ENCODE measurements at regions not wholly inside any gene's neighbourhood (a gene's known extent, or its start where the extent isn't known, plus 50 kb on each side); places are given as distances from the start of the nearest gene placed in this dataset.
"Not testable (repeated sequence)": the region's sequence is repeated elsewhere in the genome, so short reads cannot be mapped to it uniquely, and the experiment has no call there.

DNA sequence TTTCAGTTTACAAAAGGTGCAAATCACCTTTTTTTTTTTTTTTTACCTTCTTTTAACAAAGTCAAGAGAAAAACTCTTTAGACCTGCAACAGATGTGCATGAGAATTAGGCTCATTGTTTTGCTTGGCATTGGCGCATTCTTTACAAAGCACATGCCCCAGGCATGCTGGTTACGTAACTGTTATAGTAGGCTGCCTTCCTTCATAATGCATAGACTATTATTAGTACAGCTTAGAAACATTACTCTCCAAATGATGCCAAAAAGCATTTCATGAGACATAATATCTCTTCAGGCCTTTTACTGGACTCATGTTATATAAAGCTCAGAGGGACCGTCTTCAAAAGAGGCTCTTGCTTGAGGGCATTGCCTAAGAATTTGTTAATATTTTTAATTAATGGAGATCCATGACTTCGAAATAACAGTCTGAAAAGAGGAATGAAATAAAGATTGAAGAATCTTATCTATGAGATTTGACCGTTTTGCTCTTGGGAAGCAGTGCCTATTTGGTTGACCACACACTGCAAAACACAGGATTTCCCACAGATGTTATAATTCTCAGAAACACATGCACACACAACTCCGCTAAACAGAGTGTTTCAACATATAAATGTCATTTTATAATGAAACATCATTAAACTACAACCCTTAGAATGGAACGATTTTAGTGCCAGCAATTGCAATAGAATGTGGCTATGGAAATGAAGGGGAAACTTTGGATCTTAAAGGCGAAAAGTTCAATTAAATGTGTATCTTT lies 478.7 kb downstream of the PRR16 start:
- TF ChIP-seq, protein P1, sequence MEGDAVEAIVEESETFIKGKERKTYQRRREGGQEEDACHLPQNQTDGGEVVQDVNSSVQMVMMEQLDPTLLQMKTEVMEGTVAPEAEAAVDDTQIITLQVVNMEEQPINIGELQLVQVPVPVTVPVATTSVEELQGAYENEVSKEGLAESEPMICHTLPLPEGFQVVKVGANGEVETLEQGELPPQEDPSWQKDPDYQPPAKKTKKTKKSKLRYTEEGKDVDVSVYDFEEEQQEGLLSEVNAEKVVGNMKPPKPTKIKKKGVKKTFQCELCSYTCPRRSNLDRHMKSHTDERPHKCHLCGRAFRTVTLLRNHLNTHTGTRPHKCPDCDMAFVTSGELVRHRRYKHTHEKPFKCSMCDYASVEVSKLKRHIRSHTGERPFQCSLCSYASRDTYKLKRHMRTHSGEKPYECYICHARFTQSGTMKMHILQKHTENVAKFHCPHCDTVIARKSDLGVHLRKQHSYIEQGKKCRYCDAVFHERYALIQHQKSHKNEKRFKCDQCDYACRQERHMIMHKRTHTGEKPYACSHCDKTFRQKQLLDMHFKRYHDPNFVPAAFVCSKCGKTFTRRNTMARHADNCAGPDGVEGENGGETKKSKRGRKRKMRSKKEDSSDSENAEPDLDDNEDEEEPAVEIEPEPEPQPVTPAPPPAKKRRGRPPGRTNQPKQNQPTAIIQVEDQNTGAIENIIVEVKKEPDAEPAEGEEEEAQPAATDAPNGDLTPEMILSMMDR (IDR thresholded peaks at IDR 0.05): no peak
- TF ChIP-seq POLR2A (IDR thresholded peaks at IDR 0.05): no peak
- H3K4me3 ChIP-seq (ENCODE audit: low read depth, poor library complexity, severe bottlenecking): no peak overlapping the region
- 48 to 53% methylated on average over 8 of the region's 8 CpGs for WGBS, 2 donors
- intact Hi-C loops (cut with DNase I; ENCODE audit: low total_unique reads): no loop called here
- DNase-seq (ENCODE audit: low spot score in 2 of 2): peak in 1 of 2 donors; percentile 17

DNA sequence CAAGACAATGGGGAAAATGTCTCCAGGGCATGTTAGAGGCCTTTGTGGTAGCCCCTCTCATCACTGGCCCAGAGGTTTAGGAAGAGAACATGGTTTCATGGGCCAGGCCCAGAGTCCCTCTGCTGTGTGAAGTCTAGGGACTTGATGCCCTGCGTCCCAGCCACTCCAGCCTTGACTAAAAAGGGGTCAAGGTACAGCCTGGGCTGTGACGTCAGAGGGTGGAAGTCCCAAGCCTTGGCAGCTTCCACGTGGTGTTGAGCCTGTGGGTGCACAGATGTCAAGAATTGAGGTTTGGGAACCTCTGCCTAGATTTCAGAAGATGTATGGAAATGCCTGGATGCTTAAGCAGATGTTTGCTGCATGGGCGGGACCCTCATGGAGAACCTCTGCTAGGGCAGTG lies 485.5 kb downstream of the PRR16 start:
- DNase-seq (ENCODE audit: low spot score in 2 of 2); H3K4me3 ChIP-seq (ENCODE audit: low read depth, poor library complexity, severe bottlenecking); intact Hi-C loops (cut with DNase I; ENCODE audit: low total_unique reads): not testable (repeated sequence)
- 74 to 78% methylated on average over 4 of the region's 4 CpGs for WGBS, 2 donors

DNA sequence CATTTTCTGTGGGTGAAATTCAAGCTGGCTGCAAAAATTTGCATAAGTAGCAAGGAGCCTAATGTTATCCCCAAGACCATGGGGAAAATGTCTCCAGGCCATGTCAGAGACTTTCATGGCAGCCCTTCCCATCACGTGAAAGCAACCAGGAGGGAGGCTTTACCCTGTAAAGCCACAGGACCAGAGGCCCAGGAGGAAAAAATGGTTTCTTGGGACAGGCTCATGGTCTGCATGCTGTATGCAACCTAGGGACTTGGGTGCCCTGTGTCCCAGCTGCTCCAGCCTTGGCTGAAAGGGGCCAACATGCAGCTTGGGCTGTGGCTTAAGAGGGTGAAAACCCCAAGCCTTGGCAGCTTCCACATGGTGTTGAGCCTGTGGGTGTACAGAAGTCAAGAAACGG lies 489.3 kb downstream of the PRR16 start:
- H3K4me3 ChIP-seq (ENCODE audit: low read depth, poor library complexity, severe bottlenecking); intact Hi-C loops (cut with DNase I; ENCODE audit: low total_unique reads); DNase-seq (ENCODE audit: low spot score in 2 of 2): not testable (repeated sequence)
- 75 to 83% methylated on average over 2 of the region's 2 CpGs for WGBS, 2 donors

DNA sequence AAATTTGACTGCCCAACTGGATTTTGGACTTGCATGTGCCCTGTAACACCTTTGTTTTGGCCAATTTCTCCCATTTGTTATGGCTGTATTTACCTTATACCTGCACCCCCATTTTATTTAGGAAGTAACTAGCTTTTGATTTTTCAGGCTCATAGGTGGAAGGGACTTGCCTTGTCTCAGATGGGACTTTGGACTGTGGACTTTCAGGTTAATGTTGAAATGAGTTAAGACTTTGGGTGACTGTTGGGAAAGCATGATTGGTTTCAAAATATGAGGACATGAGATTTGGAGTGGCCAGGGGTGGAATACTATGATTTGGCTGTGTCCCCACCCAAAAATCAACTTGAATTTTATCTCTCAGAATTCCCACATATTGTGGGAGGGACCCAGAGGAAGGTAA lies 490.2 kb downstream of the PRR16 start:
- intact Hi-C loops (cut with DNase I; ENCODE audit: low total_unique reads): no loop called here
- DNase-seq (ENCODE audit: low spot score in 2 of 2): no peak
- TF ChIP-seq, protein P1 (IDR thresholded peaks at IDR 0.05): no peak
- TF ChIP-seq POLR2A (IDR thresholded peaks at IDR 0.05): no peak
- H3K4me3 ChIP-seq (ENCODE audit: low read depth, poor library complexity, severe bottlenecking): no peak overlapping the region

DNA sequence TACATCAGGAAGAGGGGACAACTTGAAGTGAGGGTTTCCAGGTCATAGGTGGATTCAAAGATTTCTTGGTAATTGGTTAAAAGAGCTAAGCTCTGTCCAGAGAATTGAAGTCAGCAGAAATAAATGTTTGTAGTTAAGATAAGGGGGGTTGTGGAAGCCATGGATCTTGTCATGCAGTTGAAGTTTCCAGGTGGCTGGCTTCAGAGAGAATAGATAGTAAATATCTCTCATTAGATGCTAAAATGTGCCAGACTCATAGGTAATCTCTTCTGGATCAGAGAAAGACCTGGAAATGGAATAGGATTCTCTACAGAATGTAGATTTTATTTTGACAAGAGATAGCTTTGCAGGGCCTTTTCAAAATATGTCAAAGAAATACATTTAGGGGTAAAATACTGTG lies 491.7 kb downstream of the PRR16 start:
- DNase-seq (ENCODE audit: low spot score in 2 of 2): no peak
- no peak overlapping the region for H3K4me3 ChIP-seq (ENCODE audit: low read depth, poor library complexity, severe bottlenecking)
- TF ChIP-seq, protein P1 (IDR thresholded peaks at IDR 0.05): no peak
- TF ChIP-seq POLR2A (IDR thresholded peaks at IDR 0.05): no peak
- intact Hi-C loops (cut with DNase I; ENCODE audit: low total_unique reads): no loop called here

DNA sequence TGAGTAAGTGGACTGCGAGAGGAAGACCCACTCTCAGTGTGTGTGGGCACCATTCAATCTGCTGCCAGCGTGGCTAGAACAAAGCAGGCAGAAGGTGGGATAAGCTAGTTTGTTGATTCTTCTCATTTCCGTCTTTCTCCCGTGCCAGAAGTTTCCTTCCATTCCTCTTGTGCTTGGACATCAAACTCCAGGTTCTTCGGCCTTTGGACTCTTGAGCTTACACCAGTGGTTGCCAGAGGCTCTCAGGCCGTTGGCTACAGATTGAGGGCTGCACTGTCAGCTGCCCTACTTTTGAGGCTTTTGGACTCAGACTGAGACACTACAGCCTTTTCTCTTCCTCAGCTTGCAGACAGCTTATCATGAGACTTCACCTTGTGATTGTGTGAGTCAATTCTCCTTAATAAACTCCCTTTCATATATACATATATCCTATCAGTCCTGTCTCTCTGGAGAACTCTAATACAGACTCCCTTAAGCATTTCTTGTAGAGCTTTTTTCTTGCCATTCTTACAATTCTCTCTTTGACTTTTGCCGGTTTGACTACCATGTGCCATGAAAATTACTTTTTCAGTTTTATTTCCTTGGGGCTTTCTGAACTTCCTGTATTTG lies 494.9 kb downstream of the PRR16 start:
- no peak for TF ChIP-seq POLR2A (IDR thresholded peaks at IDR 0.05)
- TF ChIP-seq, protein P1 (IDR thresholded peaks at IDR 0.05): no peak
- DNase-seq (ENCODE audit: low spot score in 2 of 2): no peak
- H3K4me3 ChIP-seq (ENCODE audit: low read depth, poor library complexity, severe bottlenecking): no peak overlapping the region
- intact Hi-C loops (cut with DNase I; ENCODE audit: low total_unique reads): no loop called here
- WGBS, 2 donors: 82 to 88% methylated on average over 7 of the region's 7 CpGs

DNA sequence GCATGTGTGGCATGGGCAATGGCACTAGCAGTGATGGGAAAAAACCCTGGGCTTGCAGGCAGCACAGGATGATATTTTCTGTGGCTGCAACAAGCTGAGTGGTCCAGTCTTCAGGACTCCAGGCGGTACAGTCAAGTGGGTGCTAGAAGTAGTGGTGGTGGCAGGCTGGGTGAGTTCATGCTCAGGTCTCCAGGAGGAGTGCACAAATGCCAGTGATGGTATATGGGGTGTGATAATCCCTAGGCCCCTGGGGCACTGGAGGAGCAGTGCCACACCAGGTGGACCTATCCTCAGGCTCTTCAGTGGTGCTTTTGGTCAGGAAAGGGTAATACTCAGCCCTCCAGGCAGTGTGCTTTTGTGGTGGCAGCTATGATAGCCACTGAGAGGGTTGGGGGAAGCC lies 496.4 kb downstream of the PRR16 start:
- no peak overlapping the region for H3K4me3 ChIP-seq (ENCODE audit: low read depth, poor library complexity, severe bottlenecking)
- DNase-seq (ENCODE audit: low spot score in 2 of 2): no peak
- intact Hi-C loops (cut with DNase I; ENCODE audit: low total_unique reads): no loop called here
- TF ChIP-seq, protein P1 (IDR thresholded peaks at IDR 0.05): no peak
- TF ChIP-seq POLR2A (IDR thresholded peaks at IDR 0.05): no peak
- 100% methylated on average over 1 of the region's 1 CpG for WGBS, 2 donors

Data from lower leg skin (tissue), 4 donors.